ENCODE measurements at regions not wholly inside any gene's neighbourhood (a gene's known extent, or its start where the extent isn't known, plus 50 kb on each side); places are given as distances from the start of the nearest gene placed in this dataset.

GRCh38 chr11:114775875-114776621, 97.7 kb downstream of the NXPE2 start:
- no TSS peak for BruUV-seq (replicated peaks)
- CTCF ChIA-PET = no interaction called here

GRCh38 chr11:114776956-114777355, 98.6 kb downstream of the NXPE2 start:
- ChIA-PET POLR2A (no interaction called here), CTCF (no interaction called here)
- H3K27me3 ChIP-seq (ENCODE audit: control insufficient read depth, insufficient read depth, low read length) = no peaks in the 10 kb centered on the region
- in situ Hi-C loops (cut with HindIII; ENCODE audit: low pct_unique_long_range_greater_than_20kb, low sequenced_read_pairs) = no loop called here
- no peaks in the 10 kb centered on the region for H3K9me3 ChIP-seq (ENCODE audit: control insufficient read depth, insufficient read depth, low read depth, low read length)
- ATAC-seq = no peak
- H3K27ac ChIP-seq (ENCODE audit: low read length) = no peak overlapping the region
- intact Hi-C loops (cut with micrococcal nuclease; ENCODE audit: unreplicated experiment) = no loop called here
- H3K4me1 ChIP-seq (ENCODE audit: control insufficient read depth, insufficient read depth, low read length) = no peaks in the 10 kb centered on the region
- no peak for DNase-seq (ENCODE audit: low read depth, low spot score)
- no peaks in the 10 kb centered on the region for H3K36me3 ChIP-seq (ENCODE audit: control insufficient read depth, insufficient read depth, low read length)
- no TSS peak for BruUV-seq (replicated peaks)
- no peak overlapping the region for H3K4me3 ChIP-seq (ENCODE audit: low read depth in 2 of 2, low read length in 2 of 2)
- TF ChIP-seq CTCF (IDR thresholded peaks at IDR 0.05) (no peak), SIN3A (IDR thresholded peaks at IDR 0.05; ENCODE audit: borderline replicate concordance, insufficient read depth, low read depth, low read length) (no peak), POLR2AphosphoS5 (IDR thresholded peaks at IDR 0.05; ENCODE audit: low read depth, low read length) (no peak), REST (IDR thresholded peaks at IDR 0.05; ENCODE audit: insufficient read depth in 1 of 2, low read depth in 2 of 2, low read length in 1 of 2) (no peak), TCF7L2 (IDR thresholded peaks at IDR 0.05; ENCODE audit: low read depth, low read length) (no peak)

More at GRCh38 chr11:114775875-114776621, 97.7 kb downstream of the NXPE2 start:
- POLR2A ChIA-PET = no interaction called here
- H3K9me3 ChIP-seq (ENCODE audit: control insufficient read depth, insufficient read depth, low read depth, low read length) = no peaks in the 10 kb centered on the region
- in situ Hi-C loops (cut with HindIII; ENCODE audit: low pct_unique_long_range_greater_than_20kb, low sequenced_read_pairs) = no loop called here
- no peak overlapping the region for H3K4me3 ChIP-seq (ENCODE audit: low read depth in 2 of 2, low read length in 2 of 2)
- no peaks in the 10 kb centered on the region for H3K4me1 ChIP-seq (ENCODE audit: control insufficient read depth, insufficient read depth, low read length)
- ATAC-seq (0 out of 2 replicates have a peak, but pooled peaks have one; percentile 31), DNase-seq (ENCODE audit: low read depth, low spot score) (no peak)
- H3K27ac ChIP-seq (ENCODE audit: low read length) = no peak overlapping the region
- no peaks in the 10 kb centered on the region for H3K36me3 ChIP-seq (ENCODE audit: control insufficient read depth, insufficient read depth, low read length)
- no peaks in the 10 kb centered on the region for H3K27me3 ChIP-seq (ENCODE audit: control insufficient read depth, insufficient read depth, low read length)
- TF ChIP-seq CTCF (IDR thresholded peaks at IDR 0.05) (no peak), POLR2AphosphoS5 (IDR thresholded peaks at IDR 0.05; ENCODE audit: low read depth, low read length) (no peak), SIN3A (IDR thresholded peaks at IDR 0.05; ENCODE audit: borderline replicate concordance, insufficient read depth, low read depth, low read length) (no peak), REST (IDR thresholded peaks at IDR 0.05; ENCODE audit: insufficient read depth in 1 of 2, low read depth in 2 of 2, low read length in 1 of 2) (no peak), TCF7L2 (IDR thresholded peaks at IDR 0.05; ENCODE audit: low read depth, low read length) (no peak)
- intact Hi-C loops (cut with micrococcal nuclease; ENCODE audit: unreplicated experiment) = no loop called here

All from Panc1 (cell line).